RWPE1 (cell line): ENCODE measurements at regions not wholly inside any gene's neighbourhood (a gene's known extent, or its start where the extent isn't known, plus 50 kb on each side); places are given as distances from the start of the nearest gene placed in this dataset.
"Not testable (repeated sequence)": the region's sequence is repeated elsewhere in the genome, so short reads cannot be mapped to it uniquely, and the experiment has no call there.

ENCODE experiments used
- CTCF ChIA-PET: fragments of 350-600 bp; sonication (Branson Sonifier 250); formaldehyde crosslinking; extraction: SDS; loops from one replicate; lab custom pipeline; 2021; lab: Yijun Ruan, JAX
- POLR2A ChIA-PET: fragments of 400-600 bp; formaldehyde crosslinking; extraction: SDS; loops from one replicate; lab custom pipeline; 2020; ENCODE audit warnings: antibody characterized with exemption; ENCODE audit not compliant: low non-redundant PET; lab: Yijun Ruan, JAX
- DNase-seq: peaks from one replicate; pipeline ENCODE4 v3.0.0; 2012; ENCODE audit warnings: low spot score
- H3K27ac ChIP-seq: fragments of 450-650 bp; 2 replicates; pipeline ENCODE4 v1.5.1; 2017
- TF ChIP-seq, protein P1 (sequence below): fragments of 450-650 bp; conservative IDR thresholded peaks from 2 replicates; pipeline ENCODE4 v1.5.1; 2017; ENCODE audit warnings: low read depth, mild to moderate bottlenecking

DNA sequence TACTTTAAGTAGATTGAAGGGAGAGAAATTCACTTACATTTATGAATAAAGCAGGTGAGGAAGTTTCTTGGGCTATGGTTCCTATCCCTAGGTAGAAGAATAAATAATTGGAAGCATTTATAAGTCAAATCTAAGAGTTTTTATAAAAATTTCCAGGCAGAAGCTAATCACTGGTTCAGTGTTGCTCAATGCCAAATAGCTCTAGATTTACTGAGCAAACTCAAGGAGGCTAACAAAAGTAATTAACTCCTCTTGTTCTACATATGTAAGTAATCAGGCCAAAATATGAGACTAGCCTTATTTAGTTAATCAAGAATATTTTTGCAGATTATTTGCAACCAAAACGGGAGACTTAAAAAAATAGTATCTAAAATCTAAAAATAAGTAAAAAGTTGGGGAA is 472.3 kb downstream of the PLK2 start:
- ChIA-PET CTCF (no interaction called here), POLR2A (no interaction called here)
- TF ChIP-seq, protein P1, sequence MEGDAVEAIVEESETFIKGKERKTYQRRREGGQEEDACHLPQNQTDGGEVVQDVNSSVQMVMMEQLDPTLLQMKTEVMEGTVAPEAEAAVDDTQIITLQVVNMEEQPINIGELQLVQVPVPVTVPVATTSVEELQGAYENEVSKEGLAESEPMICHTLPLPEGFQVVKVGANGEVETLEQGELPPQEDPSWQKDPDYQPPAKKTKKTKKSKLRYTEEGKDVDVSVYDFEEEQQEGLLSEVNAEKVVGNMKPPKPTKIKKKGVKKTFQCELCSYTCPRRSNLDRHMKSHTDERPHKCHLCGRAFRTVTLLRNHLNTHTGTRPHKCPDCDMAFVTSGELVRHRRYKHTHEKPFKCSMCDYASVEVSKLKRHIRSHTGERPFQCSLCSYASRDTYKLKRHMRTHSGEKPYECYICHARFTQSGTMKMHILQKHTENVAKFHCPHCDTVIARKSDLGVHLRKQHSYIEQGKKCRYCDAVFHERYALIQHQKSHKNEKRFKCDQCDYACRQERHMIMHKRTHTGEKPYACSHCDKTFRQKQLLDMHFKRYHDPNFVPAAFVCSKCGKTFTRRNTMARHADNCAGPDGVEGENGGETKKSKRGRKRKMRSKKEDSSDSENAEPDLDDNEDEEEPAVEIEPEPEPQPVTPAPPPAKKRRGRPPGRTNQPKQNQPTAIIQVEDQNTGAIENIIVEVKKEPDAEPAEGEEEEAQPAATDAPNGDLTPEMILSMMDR = no peak
- no peak for DNase-seq
- no peak overlapping the region for H3K27ac ChIP-seq

DNA sequence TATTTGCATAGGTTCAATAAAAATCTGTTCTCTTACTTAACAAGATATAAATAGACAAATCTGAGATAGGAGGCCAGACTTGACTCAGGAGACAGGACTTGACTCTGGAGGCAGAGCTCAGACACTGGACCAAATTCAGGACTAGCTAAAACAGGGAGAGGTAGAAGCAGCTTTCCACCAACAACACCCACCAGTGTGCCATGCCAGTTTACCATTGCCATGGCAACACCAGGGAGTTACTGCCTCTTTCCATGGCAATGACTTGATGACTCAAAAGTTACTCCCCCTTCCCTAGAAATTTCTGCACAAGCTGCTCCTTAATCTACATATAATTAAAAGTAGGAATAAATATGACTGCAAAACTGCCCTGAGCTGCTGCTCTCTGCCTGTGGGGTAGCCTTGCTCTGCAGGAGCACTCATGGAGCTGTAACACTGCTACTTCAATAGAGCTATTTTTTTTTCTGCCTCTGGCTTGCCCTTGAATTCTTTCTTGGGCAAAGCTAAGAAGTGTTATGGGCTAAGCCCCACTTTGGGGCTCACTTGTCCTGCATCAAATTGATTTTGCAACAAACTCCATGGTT is 473.0 kb downstream of the PLK2 start:
- no peak overlapping the region for H3K27ac ChIP-seq
- CTCF ChIA-PET = no interaction called here
- DNase-seq = peak; percentile 13
- POLR2A ChIA-PET = no interaction called here
- TF ChIP-seq, protein P1 = no peak

- CTCF ChIA-PET = no interaction called here
- POLR2A ChIA-PET = no interaction called here
- H3K27ac ChIP-seq = no peak overlapping the region
- DNase-seq = no peak
- TF ChIP-seq, protein P1 = no peak
Measured at GRCh38 chr5:57983426-57983825, 476.5 kb downstream of the PLK2 start.

DNA sequence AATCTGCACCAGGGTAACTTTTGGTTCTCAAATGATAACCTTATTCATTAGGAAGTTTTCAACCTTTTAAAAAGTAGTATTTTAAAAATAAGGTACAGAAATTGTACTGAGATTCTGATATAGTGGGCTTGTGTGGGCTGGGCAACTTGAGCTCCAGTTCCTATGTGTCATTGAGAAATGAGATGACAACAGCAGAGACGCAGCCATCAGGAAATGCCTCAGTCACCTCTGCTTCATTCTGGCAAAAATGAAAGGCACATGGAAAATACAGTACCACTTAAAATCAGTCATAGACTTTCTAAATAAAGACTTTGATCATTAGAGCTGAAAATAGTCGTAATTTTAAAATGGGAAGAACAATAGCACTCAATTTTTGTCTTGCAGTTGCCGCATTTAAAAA is 480.2 kb downstream of the PLK2 start:
- ChIA-PET POLR2A (no interaction called here), CTCF (no interaction called here)
- TF ChIP-seq, protein P1 = no peak
- DNase-seq = no peak
- H3K27ac ChIP-seq = no peak overlapping the region

DNA sequence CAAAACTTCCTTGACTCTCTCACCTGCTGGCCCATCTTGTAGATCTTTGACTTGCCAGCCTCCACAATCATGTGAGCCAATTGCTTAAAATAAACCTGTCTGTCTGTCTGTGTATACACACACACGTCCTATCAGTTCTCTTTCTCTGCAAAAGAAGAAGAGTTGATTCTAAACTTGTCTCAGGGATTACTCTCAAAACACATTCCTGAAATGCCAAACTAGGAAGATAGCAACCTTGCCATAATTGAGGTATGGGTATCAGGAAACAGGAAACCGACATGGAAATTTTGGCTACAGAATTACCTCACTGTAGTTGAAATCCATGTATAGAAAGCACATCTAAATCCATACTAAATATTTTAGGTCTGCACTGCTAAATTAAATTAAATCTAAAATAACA is 483.4 kb downstream of the PLK2 start:
- CTCF ChIA-PET = interaction anchor here (0.6 kb wide), 1 partner anchor 666 kb away, joined by 4 read pairs; no protein-coding TSS in a partner anchor
- POLR2A ChIA-PET = no interaction called here
- no peak overlapping the region for H3K27ac ChIP-seq
- TF ChIP-seq, protein P1 = no peak
- no peak for DNase-seq

DNA sequence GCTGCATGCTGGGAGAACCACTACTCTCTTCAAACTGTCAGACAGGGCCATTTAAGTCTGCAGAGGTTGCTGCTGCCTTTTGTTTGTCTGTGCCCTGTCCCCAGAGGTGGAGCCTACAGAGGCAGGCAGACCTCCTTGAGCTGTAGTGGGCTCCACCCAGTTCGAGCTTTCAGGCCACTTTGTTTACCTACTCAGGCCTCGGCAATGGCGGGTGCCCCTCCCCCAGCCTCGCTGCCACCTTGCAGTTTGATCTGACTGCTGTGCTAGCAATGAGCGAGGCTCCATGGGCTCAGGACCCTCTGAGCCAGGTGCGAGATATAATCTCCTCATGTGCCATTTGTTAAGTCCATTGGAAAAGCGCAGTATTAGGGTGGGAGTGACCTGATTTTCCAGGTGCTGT is 487.8 kb downstream of the PLK2 start:
- H3K27ac ChIP-seq, DNase-seq, CTCF ChIA-PET, POLR2A ChIA-PET: not testable (repeated sequence)

DNA sequence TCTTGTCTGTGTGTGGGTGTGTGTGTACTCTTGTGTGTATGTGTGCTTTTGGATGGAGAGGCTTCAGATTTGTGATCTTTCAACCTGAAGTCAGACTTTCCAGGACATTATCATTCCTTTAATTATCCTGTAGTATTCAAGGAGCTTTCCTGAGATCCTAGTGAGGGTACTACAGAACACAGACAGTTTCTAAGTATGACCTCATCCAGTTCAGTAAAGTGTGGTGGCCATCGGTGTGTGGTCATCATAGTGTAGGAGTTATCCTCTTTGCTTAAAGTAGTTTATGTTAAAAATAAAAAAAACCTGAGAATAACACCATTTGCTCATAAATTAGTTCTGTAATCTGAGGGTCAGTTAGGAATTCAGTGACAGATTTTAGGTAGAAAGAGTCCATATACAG is 478.0 kb upstream of the ACTBL2 start:
- TF ChIP-seq, protein P1 = no peak
- no peak overlapping the region for H3K27ac ChIP-seq
- ChIA-PET POLR2A (no interaction called here), CTCF (no interaction called here)
- DNase-seq = no peak
